ENCODE measurements at regions not wholly inside any gene's neighbourhood (a gene's known extent, or its start where the extent isn't known, plus 50 kb on each side); places are given as distances from the start of the nearest gene placed in this dataset.
A peak's percentile ranks its signal among the peaks of the same experiment; 100 is the strongest.

DNA sequence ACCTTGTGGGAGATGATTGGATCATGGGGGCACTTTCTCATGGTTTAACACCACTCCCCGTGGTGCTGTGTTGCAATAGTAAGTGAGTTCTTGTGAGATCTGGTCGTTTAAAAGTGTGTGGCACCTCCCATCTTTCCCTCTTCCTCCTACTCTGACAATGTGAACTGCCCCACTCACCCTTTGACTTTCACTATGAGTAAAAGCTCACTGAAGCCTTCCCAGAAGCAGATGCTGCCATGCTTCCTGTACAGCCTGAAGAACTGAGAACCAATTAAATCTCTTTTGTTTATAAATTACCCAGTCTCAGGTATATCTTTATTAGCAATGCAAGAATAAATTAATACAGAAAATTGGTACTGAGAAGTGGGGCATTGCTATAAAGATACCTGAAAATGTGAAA, 509.6 kb upstream of the CT83 start:
- no peak for DNase-seq (ENCODE audit: low read depth, low spot score)
- Mint-ChIP-seq H3K4me3 (no peak overlapping the region), H3K9me3 (peaks cover 19% of the 10 kb centered on the region)

GRCh38 chrX:116961872-116962582, 499.3 kb upstream of the CT83 start:
- no peaks in the 10 kb centered on the region for H3K36me3 Mint-ChIP-seq (ENCODE audit: low read depth)
- no peaks in the 10 kb centered on the region for H3K4me1 Mint-ChIP-seq
- H3K27ac Mint-ChIP-seq (ENCODE audit: unreplicated experiment), result no peak overlapping the region
- no peaks in the 10 kb centered on the region for H3K27me3 Mint-ChIP-seq (ENCODE audit: low read depth)
- no peak for DNase-seq (ENCODE audit: low read depth, low spot score)
- TF ChIP-seq, protein P1, sequence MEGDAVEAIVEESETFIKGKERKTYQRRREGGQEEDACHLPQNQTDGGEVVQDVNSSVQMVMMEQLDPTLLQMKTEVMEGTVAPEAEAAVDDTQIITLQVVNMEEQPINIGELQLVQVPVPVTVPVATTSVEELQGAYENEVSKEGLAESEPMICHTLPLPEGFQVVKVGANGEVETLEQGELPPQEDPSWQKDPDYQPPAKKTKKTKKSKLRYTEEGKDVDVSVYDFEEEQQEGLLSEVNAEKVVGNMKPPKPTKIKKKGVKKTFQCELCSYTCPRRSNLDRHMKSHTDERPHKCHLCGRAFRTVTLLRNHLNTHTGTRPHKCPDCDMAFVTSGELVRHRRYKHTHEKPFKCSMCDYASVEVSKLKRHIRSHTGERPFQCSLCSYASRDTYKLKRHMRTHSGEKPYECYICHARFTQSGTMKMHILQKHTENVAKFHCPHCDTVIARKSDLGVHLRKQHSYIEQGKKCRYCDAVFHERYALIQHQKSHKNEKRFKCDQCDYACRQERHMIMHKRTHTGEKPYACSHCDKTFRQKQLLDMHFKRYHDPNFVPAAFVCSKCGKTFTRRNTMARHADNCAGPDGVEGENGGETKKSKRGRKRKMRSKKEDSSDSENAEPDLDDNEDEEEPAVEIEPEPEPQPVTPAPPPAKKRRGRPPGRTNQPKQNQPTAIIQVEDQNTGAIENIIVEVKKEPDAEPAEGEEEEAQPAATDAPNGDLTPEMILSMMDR (conservative IDR thresholded peaks at IDR 0.05), result peak; percentile 66
- H3K4me3 Mint-ChIP-seq, result no peak overlapping the region
- H3K9me3 Mint-ChIP-seq, result peaks cover 3% of the 10 kb centered on the region

More for the DNA sequence above, 509.6 kb upstream of the CT83 start:
- H3K27me3 Mint-ChIP-seq (ENCODE audit: low read depth), result no peaks in the 10 kb centered on the region
- H3K36me3 Mint-ChIP-seq (ENCODE audit: low read depth), result no peaks in the 10 kb centered on the region
- TF ChIP-seq, protein P1 (conservative IDR thresholded peaks at IDR 0.05), result no peak
- no peaks in the 10 kb centered on the region for H3K4me1 Mint-ChIP-seq
- no peak overlapping the region for H3K27ac Mint-ChIP-seq (ENCODE audit: unreplicated experiment)

DNA sequence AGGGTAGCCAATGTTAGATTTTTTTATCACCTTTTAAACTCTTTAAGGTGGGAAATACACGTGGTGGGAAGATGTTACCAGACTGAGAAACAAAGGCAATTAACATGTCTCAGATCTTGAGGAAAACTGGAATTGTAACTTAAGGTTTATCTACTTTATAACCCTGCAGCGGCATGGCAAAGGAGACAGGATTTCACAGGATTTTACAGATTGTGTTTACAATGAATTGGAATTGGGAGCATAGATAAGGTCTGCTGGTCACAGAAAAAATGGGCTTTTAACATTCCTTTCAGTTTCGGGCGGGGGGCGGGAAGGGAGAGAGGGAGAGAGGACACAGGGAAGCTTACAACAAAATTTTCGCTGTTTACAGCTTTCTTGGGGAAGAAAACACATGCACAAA, 467.5 kb upstream of the CT83 start:
- no peak overlapping the region for H3K4me3 Mint-ChIP-seq
- H3K27ac Mint-ChIP-seq (ENCODE audit: unreplicated experiment), result no peak overlapping the region

GRCh38 chrX:116897526-116897925, 434.8 kb upstream of the CT83 start:
- Mint-ChIP-seq H3K27ac (ENCODE audit: unreplicated experiment) (no peak overlapping the region), H3K36me3 (ENCODE audit: low read depth) (peaks cover 4% of the 10 kb centered on the region), H3K4me1 (peaks cover 19% of the 10 kb centered on the region), H3K9me3 (peaks cover 20% of the 10 kb centered on the region), H3K27me3 (ENCODE audit: low read depth) (no peaks in the 10 kb centered on the region), H3K4me3 (no peak overlapping the region)
- TF ChIP-seq, protein P1 (conservative IDR thresholded peaks at IDR 0.05), result no peak
- DNase-seq (ENCODE audit: low read depth, low spot score), result no peak

More for the DNA sequence above, 467.5 kb upstream of the CT83 start:
- Mint-ChIP-seq H3K36me3 (ENCODE audit: low read depth) (no peaks in the 10 kb centered on the region), H3K27me3 (ENCODE audit: low read depth) (no peaks in the 10 kb centered on the region), H3K9me3 (no peaks in the 10 kb centered on the region), H3K4me1 (peaks cover 4% of the 10 kb centered on the region)
- no peak for DNase-seq (ENCODE audit: low read depth, low spot score)
- TF ChIP-seq, protein P1 (conservative IDR thresholded peaks at IDR 0.05), result no peak

- H3K9me3 Mint-ChIP-seq, result peaks cover 5% of the 10 kb centered on the region
- no peaks in the 10 kb centered on the region for H3K4me1 Mint-ChIP-seq
- no peak overlapping the region for H3K27ac Mint-ChIP-seq (ENCODE audit: unreplicated experiment)
- H3K36me3 Mint-ChIP-seq (ENCODE audit: low read depth), result no peaks in the 10 kb centered on the region
- H3K27me3 Mint-ChIP-seq (ENCODE audit: low read depth), result no peaks in the 10 kb centered on the region
- H3K4me3 Mint-ChIP-seq, result no peak overlapping the region
- DNase-seq (ENCODE audit: low read depth, low spot score), result no peak
- TF ChIP-seq, protein P1 (conservative IDR thresholded peaks at IDR 0.05), result no peak
These were observed 419.2 kb upstream of the CT83 start for GRCh38 chrX:116881961-116882360.

All from neural crest cell (in vitro differentiated cells).